CD4-positive, alpha-beta T cell (primary cell): ENCODE measurements at regions not wholly inside any gene's neighbourhood (a gene's known extent, or its start where the extent isn't known, plus 50 kb on each side); places are given as distances from the start of the nearest gene placed in this dataset.

ENCODE experiments used
- ATAC-seq: fragments of 200-7000 bp; cut with Tn5 transposase; one replicate; pipeline ENCODE4 v1.10.0; 2022; ENCODE audit warnings: mild to moderate bottlenecking; ENCODE audit not compliant: poor library complexity
- CTCF ChIA-PET: fragments of 350-600 bp; sonication (Branson Sonifier 250); formaldehyde crosslinking; loops from one replicate; lab custom pipeline; 2021; ENCODE audit warnings: antibody characterized with exemption, inconsistent platforms; lab: Charles Lee
- POLR2A ChIA-PET: fragments of 350-600 bp; sonication (Branson Sonifier 250); formaldehyde crosslinking; loops from one replicate; lab custom pipeline; 2021; ENCODE audit warnings: antibody characterized with exemption, inconsistent platforms; lab: Charles Lee
- DNase-seq, 14 experiments: peaks; one replicate each; pipeline ENCODE4 v3.0.0-alpha.2; 2013 to 2020; ENCODE audit warnings: mixed read lengths in 2 of 14
- H3K27ac ChIP-seq, 2 donors: one replicate each; pipeline versions ENCODE4 v1.5.1 to v1.7.0; 2013; ENCODE audit warnings: low read length in 2 of 2, low read depth in 1 of 2, mild to moderate bottlenecking in 1 of 2
- H3K27me3 ChIP-seq, 2 experiments: 1 replicate in 1 of 2; 2 replicates in 1 of 2; pipeline versions ENCODE4 v1.6.1 to v1.7.0; 2013; ENCODE audit warnings: low read length in 2 of 2, control low read depth in 1 of 2, mild to moderate bottlenecking in 1 of 2, moderate library complexity in 1 of 2; ENCODE audit not compliant: insufficient read depth in 2 of 2, control insufficient read depth in 1 of 2
- H3K36me3 ChIP-seq: one replicate; pipeline ENCODE4 v1.6.1; 2013; ENCODE audit warnings: low read length, control low read depth; ENCODE audit not compliant: insufficient read depth
- H3K4me1 ChIP-seq: one replicate; pipeline ENCODE4 v1.6.1; 2013; ENCODE audit warnings: low read length, control low read depth; ENCODE audit not compliant: insufficient read depth
- H3K4me3 ChIP-seq: one replicate; pipeline ENCODE4 v1.5.1; 2013; ENCODE audit warnings: mild to moderate bottlenecking, low read length, moderate library complexity
- H3K9me3 ChIP-seq, 2 experiments: 1 replicate in 1 of 2; 2 replicates in 1 of 2; pipeline versions ENCODE4 v1.6.1 to v1.7.0; 2013; ENCODE audit warnings: low read length in 2 of 2, mild to moderate bottlenecking in 2 of 2, control low read depth in 1 of 2, moderate library complexity in 1 of 2; ENCODE audit not compliant: control insufficient read depth in 1 of 2, insufficient read depth in 1 of 2
- H3K27ac Mint-ChIP-seq: one replicate; pipeline ENCODE4 v1.8.0; 2020; ENCODE audit warnings: mixed read lengths
- H3K27me3 Mint-ChIP-seq: one replicate; pipeline ENCODE4 v1.8.0; 2021; ENCODE audit warnings: mixed read lengths
- H3K36me3 Mint-ChIP-seq: one replicate; pipeline ENCODE4 v1.8.0; 2021; ENCODE audit warnings: low read depth, mixed read lengths
- H3K4me1 Mint-ChIP-seq: one replicate; pipeline ENCODE4 v1.8.0; 2021; ENCODE audit warnings: low read depth, mixed read lengths
- H3K4me3 Mint-ChIP-seq: one replicate; pipeline ENCODE4 v1.8.0; 2020; ENCODE audit warnings: mild to moderate bottlenecking, mixed read lengths
- H3K9me3 Mint-ChIP-seq: one replicate; pipeline ENCODE4 v1.8.0; 2020; ENCODE audit warnings: mixed read lengths
- CTCF ChIP-seq: fragments of 200-600 bp; IDR thresholded peaks from one replicate; pipeline ENCODE4 v1.8.0; 2022; ENCODE audit warnings: antibody characterized with exemption, mild to moderate bottlenecking
- intact Hi-C, 2 experiments: fragments of 100-400 bp; cut with DNase I in 1 of 2; cut with micrococcal nuclease in 1 of 2; formaldehyde crosslinking; loops; one replicate each; pipeline versions ENCODE4 v1.15.1 to v1.9.0; 2023 to 2025; cut with DNase I, micrococcal nuclease

- Histone ChIP-seq H3K4me1 (no peaks in the 10 kb centered on the region), H3K27me3 (peaks cover 0 to 3% of the 10 kb centered on the region in 2 experiments), H3K36me3 (no peaks in the 10 kb centered on the region), H3K4me3 (no peak overlapping the region), H3K9me3 (peaks cover 0 to 4% of the 10 kb centered on the region in 2 experiments), H3K27ac (no peak overlapping the region)
- H3K27me3 Mint-ChIP-seq = peaks cover 17% of the 10 kb centered on the region
- no peak overlapping the region for H3K4me3 Mint-ChIP-seq
- DNase-seq = no peak
- no peaks in the 10 kb centered on the region for H3K36me3 Mint-ChIP-seq
- ATAC-seq = no peak
- ChIA-PET CTCF (no interaction called here), POLR2A (no interaction called here)
- H3K4me1 Mint-ChIP-seq = no peaks in the 10 kb centered on the region
- no peak for TF ChIP-seq CTCF
- intact Hi-C loops = no loop called here
- peaks cover 2% of the 10 kb centered on the region for H3K9me3 Mint-ChIP-seq
- H3K27ac Mint-ChIP-seq = no peak overlapping the region
Observed at GRCh38 chr1:55412060-55412459, 196.9 kb upstream of the USP24 start.

- intact Hi-C loops = no loop called here
- ATAC-seq (no peak), DNase-seq (no peak)
- Mint-ChIP-seq H3K27ac (no peak overlapping the region), H3K4me3 (no peak overlapping the region), H3K4me1 (no peaks in the 10 kb centered on the region), H3K36me3 (no peaks in the 10 kb centered on the region), H3K27me3 (peaks cover 47% of the 10 kb centered on the region), H3K9me3 (no peaks in the 10 kb centered on the region)
- Histone ChIP-seq H3K36me3 (no peaks in the 10 kb centered on the region), H3K4me3 (no peak overlapping the region), H3K4me1 (no peaks in the 10 kb centered on the region), H3K9me3 (no peaks in the 10 kb centered on the region), H3K27me3 (peaks cover 5 to 7% of the 10 kb centered on the region in 2 experiments), H3K27ac (no peak overlapping the region)
- CTCF ChIA-PET = no interaction called here
- no peak for TF ChIP-seq CTCF
- POLR2A ChIA-PET = no interaction called here
Observed at GRCh38 chr1:55402671-55403464, 187.7 kb upstream of the USP24 start.

GRCh38 chr1:55402142-55402541 lies 187.0 kb upstream of the USP24 start:
- Histone ChIP-seq H3K9me3 (no peaks in the 10 kb centered on the region), H3K4me1 (no peaks in the 10 kb centered on the region), H3K27ac (no peak overlapping the region), H3K27me3 (peaks cover 5 to 8% of the 10 kb centered on the region in 2 experiments), H3K4me3 (no peak overlapping the region), H3K36me3 (no peaks in the 10 kb centered on the region)
- ChIA-PET CTCF (no interaction called here), POLR2A (no interaction called here)
- no peak for DNase-seq
- H3K36me3 Mint-ChIP-seq = no peaks in the 10 kb centered on the region
- no peak overlapping the region for H3K4me3 Mint-ChIP-seq
- peaks cover 51% of the 10 kb centered on the region for H3K27me3 Mint-ChIP-seq
- H3K27ac Mint-ChIP-seq = no peak overlapping the region
- ATAC-seq = no peak
- no peaks in the 10 kb centered on the region for H3K4me1 Mint-ChIP-seq
- intact Hi-C loops = no loop called here
- no peak for TF ChIP-seq CTCF
- no peaks in the 10 kb centered on the region for H3K9me3 Mint-ChIP-seq
